ENCODE measurements at regions not wholly inside any gene's neighbourhood (a gene's known extent, or its start where the extent isn't known, plus 50 kb on each side); places are given as distances from the start of the nearest gene placed in this dataset.
"Not testable (repeated sequence)": the region's sequence is repeated elsewhere in the genome, so short reads cannot be mapped to it uniquely, and the experiment has no call there.

- not testable (repeated sequence) for TF ChIP-seq CTCF, POLR2A (IDR thresholded peaks at IDR 0.05)
Observed at GRCh38 chr19:27852931-27853330, 1360.0 kb downstream of the UQCRFS1 start.
